Activated T-cell treated with anti-CD3 and anti-CD28 coated beads, Interleukin-2, amount 50 U/mL, for 4 hours (primary cell): ENCODE measurements at regions not wholly inside any gene's neighbourhood (a gene's known extent, or its start where the extent isn't known, plus 50 kb on each side); places are given as distances from the start of the nearest gene placed in this dataset.
A peak's percentile ranks its signal among the peaks of the same experiment; 100 is the strongest.
"Not testable (repeated sequence)": the region's sequence is repeated elsewhere in the genome, so short reads cannot be mapped to it uniquely, and the experiment has no call there.

Experiments
- ATAC-seq, 2 donors: fragments of 200-7000 bp; cut with Tn5 transposase; one replicate each; pipeline ENCODE4 v1.10.0; 2021
- DNase-seq: peaks from one replicate; pipeline ENCODE4 v3.0.0-alpha.2; 2020
- H3K27me3 Mint-ChIP-seq: one replicate; pipeline ENCODE4 v1.8.0; 2021; ENCODE audit warnings: low read depth, mixed read lengths
- H3K36me3 Mint-ChIP-seq: one replicate; pipeline ENCODE4 v1.8.0; 2022; ENCODE audit warnings: mixed read lengths; ENCODE audit not compliant: insufficient read depth
- H3K4me1 Mint-ChIP-seq: one replicate; pipeline ENCODE4 v1.8.0; 2021; ENCODE audit warnings: low read depth, mixed read lengths
- H3K4me3 Mint-ChIP-seq: one replicate; pipeline ENCODE4 v1.8.0; 2021; ENCODE audit warnings: mild to moderate bottlenecking, moderate library complexity, mixed read lengths
- H3K9me3 Mint-ChIP-seq: one replicate; pipeline ENCODE4 v1.8.0; 2021; ENCODE audit warnings: mixed read lengths

- Mint-ChIP-seq H3K4me1 (no peaks in the 10 kb centered on the region), H3K9me3 (no peaks in the 10 kb centered on the region), H3K36me3 (peaks cover 20% of the 10 kb centered on the region)
These were observed 86.4 kb upstream of the GRK3 start for GRCh38 chr22:25478111-25478510.

GRCh38 chr22:25478528-25478927 lies 85.9 kb upstream of the GRK3 start:
- DNase-seq: no peak
- no peak for ATAC-seq
- Mint-ChIP-seq H3K27me3 (no peaks in the 10 kb centered on the region), H3K4me3 (no peak overlapping the region), H3K4me1 (no peaks in the 10 kb centered on the region), H3K9me3 (no peaks in the 10 kb centered on the region), H3K36me3 (peaks cover 21% of the 10 kb centered on the region)

More at GRCh38 chr22:25478111-25478510, 86.4 kb upstream of the GRK3 start:
- Mint-ChIP-seq H3K4me3 (no peak overlapping the region), H3K27me3 (no peaks in the 10 kb centered on the region)
- no peak for DNase-seq
- ATAC-seq: no peak

GRCh38 chr22:25480868-25481267 lies 83.6 kb upstream of the GRK3 start:
- not testable (repeated sequence) for H3K9me3 Mint-ChIP-seq, H3K27me3 Mint-ChIP-seq, H3K4me3 Mint-ChIP-seq, H3K4me1 Mint-ChIP-seq, ATAC-seq, DNase-seq
- H3K36me3 Mint-ChIP-seq: peaks cover 27% of the 10 kb centered on the region

GRCh38 chr22:25482091-25482760 lies 82.2 kb upstream of the GRK3 start:
- no peaks in the 10 kb centered on the region for H3K9me3 Mint-ChIP-seq
- no peak for DNase-seq
- peaks cover 21% of the 10 kb centered on the region for H3K36me3 Mint-ChIP-seq
- H3K4me1 Mint-ChIP-seq: peaks cover 10% of the 10 kb centered on the region
- H3K27me3 Mint-ChIP-seq: no peaks in the 10 kb centered on the region
- no peak overlapping the region for H3K4me3 Mint-ChIP-seq
- ATAC-seq: no peak

GRCh38 chr22:25482868-25483639 lies 81.4 kb upstream of the GRK3 start:
- no peaks in the 10 kb centered on the region for H3K27me3 Mint-ChIP-seq
- ATAC-seq: no peak
- H3K36me3 Mint-ChIP-seq: peaks cover 21% of the 10 kb centered on the region
- no peak for DNase-seq
- H3K4me3 Mint-ChIP-seq: no peak overlapping the region
- peaks cover 11% of the 10 kb centered on the region for H3K4me1 Mint-ChIP-seq
- H3K9me3 Mint-ChIP-seq: no peaks in the 10 kb centered on the region

GRCh38 chr22:25483931-25484330 lies 80.5 kb upstream of the GRK3 start:
- Mint-ChIP-seq H3K9me3 (no peaks in the 10 kb centered on the region), H3K4me1 (peaks cover 12% of the 10 kb centered on the region)

GRCh38 chr22:25484521-25485315 lies 79.8 kb upstream of the GRK3 start:
- Mint-ChIP-seq H3K4me1 (peaks cover 12% of the 10 kb centered on the region), H3K9me3 (no peaks in the 10 kb centered on the region), H3K36me3 (peaks cover 21% of the 10 kb centered on the region), H3K4me3 (no peak overlapping the region), H3K27me3 (no peaks in the 10 kb centered on the region)
- ATAC-seq: peak; percentile 44 to 50
- DNase-seq: no peak

More at GRCh38 chr22:25483931-25484330, 80.5 kb upstream of the GRK3 start:
- Mint-ChIP-seq H3K36me3 (peaks cover 21% of the 10 kb centered on the region), H3K27me3 (no peaks in the 10 kb centered on the region), H3K4me3 (no peak overlapping the region)
- DNase-seq (no peak), ATAC-seq (no peak)

GRCh38 chr22:25485626-25486545 lies 78.6 kb upstream of the GRK3 start:
- Mint-ChIP-seq H3K9me3 (no peaks in the 10 kb centered on the region), H3K36me3 (peaks cover 17% of the 10 kb centered on the region), H3K4me3 (no peak overlapping the region), H3K27me3 (no peaks in the 10 kb centered on the region), H3K4me1 (peaks cover 12% of the 10 kb centered on the region)
- DNase-seq (no peak), ATAC-seq (peak; percentile 42 to 54)

- H3K27me3 Mint-ChIP-seq: peaks cover 2% of the 10 kb centered on the region
- H3K9me3 Mint-ChIP-seq: no peaks in the 10 kb centered on the region
- no peak for DNase-seq
- no peak for ATAC-seq
- peaks cover 10% of the 10 kb centered on the region for H3K36me3 Mint-ChIP-seq
- H3K4me1 Mint-ChIP-seq: peaks cover 12% of the 10 kb centered on the region
- H3K4me3 Mint-ChIP-seq: no peak overlapping the region
These were observed 77.0 kb upstream of the GRK3 start for GRCh38 chr22:25487508-25487907.

- DNase-seq: peak; percentile 19
- peaks cover 12% of the 10 kb centered on the region for H3K4me1 Mint-ChIP-seq
- no peaks in the 10 kb centered on the region for H3K9me3 Mint-ChIP-seq
- H3K27me3 Mint-ChIP-seq: peaks cover 2% of the 10 kb centered on the region
- H3K36me3 Mint-ChIP-seq: peaks cover 10% of the 10 kb centered on the region
- H3K4me3 Mint-ChIP-seq: no peak overlapping the region
- peak; percentile 59 to 61 for ATAC-seq
These were observed 76.0 kb upstream of the GRK3 start for GRCh38 chr22:25488244-25489020.

- no peak for DNase-seq
- H3K4me1 Mint-ChIP-seq: peaks cover 14% of the 10 kb centered on the region
- no peak overlapping the region for H3K4me3 Mint-ChIP-seq
- peaks cover 8% of the 10 kb centered on the region for H3K36me3 Mint-ChIP-seq
- no peak for ATAC-seq
- peaks cover 9% of the 10 kb centered on the region for H3K27me3 Mint-ChIP-seq
- H3K9me3 Mint-ChIP-seq: no peaks in the 10 kb centered on the region
These were observed 74.5 kb upstream of the GRK3 start for GRCh38 chr22:25489947-25490346.

- Mint-ChIP-seq H3K27me3 (peaks cover 13% of the 10 kb centered on the region), H3K4me1 (peaks cover 10% of the 10 kb centered on the region), H3K9me3 (no peaks in the 10 kb centered on the region), H3K4me3 (no peak overlapping the region), H3K36me3 (peaks cover 2% of the 10 kb centered on the region)
- ATAC-seq (no peak), DNase-seq (no peak)
These were observed 73.6 kb upstream of the GRK3 start for GRCh38 chr22:25490896-25491295.

GRCh38 chr22:25492162-25492561 lies 72.3 kb upstream of the GRK3 start:
- Mint-ChIP-seq H3K4me1 (peaks cover 4% of the 10 kb centered on the region), H3K4me3 (no peak overlapping the region), H3K9me3 (no peaks in the 10 kb centered on the region), H3K36me3 (peaks cover 2% of the 10 kb centered on the region), H3K27me3 (peaks cover 13% of the 10 kb centered on the region)
- DNase-seq: no peak
- ATAC-seq: no peak
